Lung (tissue), 11 donors: ENCODE measurements at regions not wholly inside any gene's neighbourhood (a gene's known extent, or its start where the extent isn't known, plus 50 kb on each side); places are given as distances from the start of the nearest gene placed in this dataset.

Experiments used
- ATAC-seq: fragments of 200-7000 bp; cut with Tn5 transposase; one replicate; pipeline ENCODE4 v1.9.1; 2020; ENCODE audit warnings: moderate number of reproducible peaks; ENCODE audit not compliant: insufficient read depth, low FRiP score
- DNase-seq, 3 donors: peaks; one replicate each; pipeline ENCODE4 v3.0.0-alpha.2; 2013 to 2017
- H3K27ac ChIP-seq, 2 donors: one replicate each; pipeline ENCODE4 v1.5.1; 2013; ENCODE audit warnings: mild to moderate bottlenecking in 2 of 2, moderate library complexity in 2 of 2, control low read depth in 1 of 2, inconsistent platforms in 1 of 2, low read depth in 1 of 2, low read length in 1 of 2
- H3K27me3 ChIP-seq, 3 donors: one replicate each; pipeline ENCODE4 v1.5.1; 2013; ENCODE audit warnings: low read length in 2 of 3; ENCODE audit not compliant: control insufficient read depth in 3 of 3, insufficient read depth in 3 of 3
- H3K36me3 ChIP-seq, 4 donors: one replicate each; pipeline ENCODE4 v1.5.1; 2013; ENCODE audit warnings: low read length in 4 of 4, mild to moderate bottlenecking in 1 of 4, moderate library complexity in 1 of 4; ENCODE audit not compliant: control insufficient read depth in 4 of 4, insufficient read depth in 4 of 4
- H3K4me1 ChIP-seq, 5 donors: one replicate each; pipeline ENCODE4 v1.5.1; 2013; ENCODE audit warnings: low read length in 5 of 5, mild to moderate bottlenecking in 2 of 5, moderate library complexity in 1 of 5; ENCODE audit not compliant: control insufficient read depth in 5 of 5, insufficient read depth in 5 of 5
- H3K4me3 ChIP-seq: one replicate; pipeline ENCODE4 v1.5.1; 2013; ENCODE audit warnings: mild to moderate bottlenecking, control low read depth, moderate library complexity
- H3K9ac ChIP-seq, 2 donors: one replicate each; pipeline ENCODE4 v1.5.1; 2013; ENCODE audit warnings: low read length in 2 of 2, control low read depth in 1 of 2; ENCODE audit not compliant: insufficient read depth in 1 of 2
- H3K9me3 ChIP-seq, 4 donors: one replicate each; pipeline ENCODE4 v1.5.1; 2013; ENCODE audit warnings: low read length in 3 of 4, mild to moderate bottlenecking in 1 of 4, moderate library complexity in 1 of 4; ENCODE audit not compliant: control insufficient read depth in 4 of 4, insufficient read depth in 3 of 4
- CTCF ChIP-seq: IDR thresholded peaks from 2 replicates; pipeline ENCODE4 v1.5.1; 2012; ENCODE audit warnings: mild to moderate bottlenecking; ENCODE audit errors: control extremely low read depth, extremely low read depth
- WGBS, 2 donors: extraction: QIAGEN DNeasy Blood & Tissue Kit; methylation state at CpG; one replicate each; pipeline ENCODE4 v1.1.7; 2013; 5-methylcytosine and 5-hydroxymethylcytosine counted together
- donor health status: control.
- donor health status: control.
- donor health status: Bipolar disorder and iron deficiency.
- donor health status: healthy.
- donor health status: DM: yes; HTN: yes; CAD: no.

- ATAC-seq (no peak), DNase-seq (peak; percentile 74 to 96 (median 95))
- Histone ChIP-seq H3K4me3 (no peak overlapping the region), H3K9me3 (no peaks in the 10 kb centered on the region), H3K36me3 (no peaks in the 10 kb centered on the region), H3K4me1 (peaks cover under 1 to 64% (median 40%) of the 10 kb centered on the region in 5 donors), H3K9ac (peak overlapping the region in 1 of 2 donors; percentile 89), H3K27ac (peak overlapping the region; percentile 51 to 53), H3K27me3 (no peaks in the 10 kb centered on the region)
- WGBS, 2 donors: 29 to 42% methylated on average over 8 of the region's 8 CpGs
- TF ChIP-seq CTCF: no peak
Measured at GRCh38 chr10:28806951-28807759, 129.8 kb downstream of the BAMBI start.

- H3K36me3 ChIP-seq: no peaks in the 10 kb centered on the region
- no peak overlapping the region for H3K4me3 ChIP-seq
- ATAC-seq (no peak), DNase-seq (peak; percentile 80 to 96 (median 95))
- TF ChIP-seq CTCF: no peak
- WGBS, 2 donors: 14 to 32% methylated on average over 16 of the region's 16 CpGs
- H3K9me3 ChIP-seq: no peaks in the 10 kb centered on the region
- peaks cover 0 to 64% (median 40%) of the 10 kb centered on the region in 5 donors for H3K4me1 ChIP-seq
- H3K9ac ChIP-seq: peak overlapping the region in 1 of 2 donors; percentile 77
- H3K27ac ChIP-seq: peak overlapping the region; percentile 6 to 10
- no peaks in the 10 kb centered on the region for H3K27me3 ChIP-seq
Measured at GRCh38 chr10:28807760-28808613, 130.7 kb downstream of the BAMBI start.

- no peaks in the 10 kb centered on the region for H3K36me3 ChIP-seq
- H3K27me3 ChIP-seq: no peaks in the 10 kb centered on the region
- DNase-seq (no peak), ATAC-seq (no peak)
- TF ChIP-seq CTCF: no peak
- H3K9ac ChIP-seq: peak overlapping the region in 1 of 2 donors; percentile 77
- H3K9me3 ChIP-seq: no peaks in the 10 kb centered on the region
- no peak overlapping the region for H3K4me3 ChIP-seq
- WGBS, 2 donors: 77 to 82% methylated on average over 6 of the region's 6 CpGs
- no peak overlapping the region for H3K27ac ChIP-seq
- H3K4me1 ChIP-seq: peaks cover 0 to 59% (median 40%) of the 10 kb centered on the region in 5 donors
Measured at GRCh38 chr10:28808693-28809092, 131.4 kb downstream of the BAMBI start.
